ENCODE measurements at regions not wholly inside any gene's neighbourhood (a gene's known extent, or its start where the extent isn't known, plus 50 kb on each side); places are given as distances from the start of the nearest gene placed in this dataset.

DNA sequence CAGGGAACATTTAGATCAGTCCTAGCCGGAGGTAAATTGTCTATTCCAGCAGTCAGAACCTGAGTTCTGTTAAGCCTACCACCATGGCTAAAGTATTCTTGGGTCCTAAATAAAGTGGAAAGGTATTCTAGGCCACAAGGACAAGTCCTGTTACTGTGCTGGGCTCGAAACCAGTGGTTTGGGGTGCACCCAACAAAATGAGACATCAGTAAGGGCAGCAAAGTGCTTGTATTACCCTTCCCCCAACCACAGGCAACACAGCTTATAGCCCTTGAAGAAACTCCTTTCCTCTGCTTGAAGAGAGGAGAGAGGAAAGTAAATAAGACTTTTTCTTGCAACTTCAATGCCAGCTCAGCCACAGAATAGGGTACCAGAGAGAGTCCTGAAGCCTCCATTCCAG is 1345.6 kb downstream of the PCDH18 start:
- DNase-seq (no peak), ATAC-seq (no peak)
- WGBS (ENCODE audit: insufficient coverage, low coverage, low lambda C conversion rate, missing lambda C conversion rate), result 54% methylated on average over 2 of the region's 2 CpGs
- no peaks in the 10 kb centered on the region for H3K4me1 ChIP-seq
- H3K9me3 ChIP-seq, result no peaks in the 10 kb centered on the region
- H3K36me3 ChIP-seq, result no peaks in the 10 kb centered on the region
- TF ChIP-seq, protein P1, sequence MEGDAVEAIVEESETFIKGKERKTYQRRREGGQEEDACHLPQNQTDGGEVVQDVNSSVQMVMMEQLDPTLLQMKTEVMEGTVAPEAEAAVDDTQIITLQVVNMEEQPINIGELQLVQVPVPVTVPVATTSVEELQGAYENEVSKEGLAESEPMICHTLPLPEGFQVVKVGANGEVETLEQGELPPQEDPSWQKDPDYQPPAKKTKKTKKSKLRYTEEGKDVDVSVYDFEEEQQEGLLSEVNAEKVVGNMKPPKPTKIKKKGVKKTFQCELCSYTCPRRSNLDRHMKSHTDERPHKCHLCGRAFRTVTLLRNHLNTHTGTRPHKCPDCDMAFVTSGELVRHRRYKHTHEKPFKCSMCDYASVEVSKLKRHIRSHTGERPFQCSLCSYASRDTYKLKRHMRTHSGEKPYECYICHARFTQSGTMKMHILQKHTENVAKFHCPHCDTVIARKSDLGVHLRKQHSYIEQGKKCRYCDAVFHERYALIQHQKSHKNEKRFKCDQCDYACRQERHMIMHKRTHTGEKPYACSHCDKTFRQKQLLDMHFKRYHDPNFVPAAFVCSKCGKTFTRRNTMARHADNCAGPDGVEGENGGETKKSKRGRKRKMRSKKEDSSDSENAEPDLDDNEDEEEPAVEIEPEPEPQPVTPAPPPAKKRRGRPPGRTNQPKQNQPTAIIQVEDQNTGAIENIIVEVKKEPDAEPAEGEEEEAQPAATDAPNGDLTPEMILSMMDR (IDR thresholded peaks at IDR 0.05), result no peak
- no peak for TF ChIP-seq POLR2A (IDR thresholded peaks at IDR 0.05)
- no peak overlapping the region for H3K4me3 ChIP-seq
- no peaks in the 10 kb centered on the region for H3K27me3 ChIP-seq
- no peak overlapping the region for H3K27ac ChIP-seq
- intact Hi-C loops (cut with DNase I), result no loop called here

- DNase-seq, result no peak
- 79% methylated on average over 3 of the region's 4 CpGs for WGBS (ENCODE audit: insufficient coverage, low coverage, low lambda C conversion rate, missing lambda C conversion rate)
- H3K4me1 ChIP-seq, result no peaks in the 10 kb centered on the region
- no peaks in the 10 kb centered on the region for H3K27me3 ChIP-seq
- H3K36me3 ChIP-seq, result no peaks in the 10 kb centered on the region
- H3K4me3 ChIP-seq, result no peak overlapping the region
- TF ChIP-seq, protein P1 (IDR thresholded peaks at IDR 0.05), result no peak
- no peak for TF ChIP-seq POLR2A (IDR thresholded peaks at IDR 0.05)
- H3K27ac ChIP-seq, result no peak overlapping the region
- ATAC-seq, result no peak
- intact Hi-C loops (cut with DNase I), result no loop called here
- H3K9me3 ChIP-seq, result no peaks in the 10 kb centered on the region
Measured at GRCh38 chr4:136183513-136183912, 1348.8 kb downstream of the PCDH18 start.

DNA sequence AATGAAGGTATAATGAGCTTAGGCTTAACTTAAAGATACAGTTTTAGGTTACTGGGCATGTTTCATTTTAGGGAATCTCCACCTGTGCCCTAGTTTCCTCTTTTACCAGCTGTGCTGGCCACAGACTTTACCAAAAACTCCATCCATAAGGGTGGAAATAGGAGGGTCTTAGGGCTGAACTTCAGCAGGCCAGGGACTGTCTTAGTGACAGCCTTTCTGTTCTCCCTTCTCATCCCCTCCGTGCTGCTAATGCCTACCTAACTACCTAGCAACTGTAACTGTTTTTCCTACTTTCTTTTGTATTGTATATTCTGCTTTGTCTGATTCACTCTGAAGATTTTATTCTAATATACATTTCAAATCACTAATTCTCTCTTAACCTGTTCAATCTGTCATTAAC is 1375.3 kb downstream of the PCDH18 start:
- ATAC-seq, result no peak
- Histone ChIP-seq H3K27me3 (no peaks in the 10 kb centered on the region), H3K36me3 (no peaks in the 10 kb centered on the region), H3K4me1 (no peaks in the 10 kb centered on the region), H3K9me3 (no peaks in the 10 kb centered on the region), H3K27ac (no peak overlapping the region), H3K4me3 (no peak overlapping the region)
- intact Hi-C loops (cut with DNase I), result no loop called here
- WGBS (ENCODE audit: insufficient coverage, low coverage, low lambda C conversion rate, missing lambda C conversion rate), result 15% methylated on average over 1 of the region's 1 CpG
- no peak for DNase-seq
- TF ChIP-seq, protein P1 (IDR thresholded peaks at IDR 0.05), result no peak
- TF ChIP-seq POLR2A (IDR thresholded peaks at IDR 0.05), result no peak

- Histone ChIP-seq H3K36me3 (no peaks in the 10 kb centered on the region), H3K4me1 (no peaks in the 10 kb centered on the region), H3K9me3 (no peaks in the 10 kb centered on the region), H3K4me3 (no peak overlapping the region), H3K27me3 (no peaks in the 10 kb centered on the region), H3K27ac (no peak overlapping the region)
- ATAC-seq (no peak), DNase-seq (no peak)
- no peak for TF ChIP-seq POLR2A (IDR thresholded peaks at IDR 0.05)
- TF ChIP-seq, protein P1 (IDR thresholded peaks at IDR 0.05), result no peak
- WGBS (ENCODE audit: insufficient coverage, low coverage, low lambda C conversion rate, missing lambda C conversion rate), result 62% methylated on average over 6 of the region's 6 CpGs
- intact Hi-C loops (cut with DNase I), result no loop called here
Measured at GRCh38 chr4:136150046-136150445, 1382.2 kb downstream of the PCDH18 start.

GRCh38 chr4:136136601-136137000 is 1395.7 kb downstream of the PCDH18 start:
- intact Hi-C loops (cut with DNase I), result no loop called here
- Histone ChIP-seq H3K4me1 (no peaks in the 10 kb centered on the region), H3K4me3 (no peak overlapping the region), H3K27ac (no peak overlapping the region), H3K27me3 (no peaks in the 10 kb centered on the region), H3K9me3 (no peaks in the 10 kb centered on the region), H3K36me3 (no peaks in the 10 kb centered on the region)
- no peak for TF ChIP-seq POLR2A (IDR thresholded peaks at IDR 0.05)
- TF ChIP-seq, protein P1 (IDR thresholded peaks at IDR 0.05), result no peak
- 53% methylated on average over 3 of the region's 3 CpGs for WGBS (ENCODE audit: insufficient coverage, low coverage, low lambda C conversion rate, missing lambda C conversion rate)
- ATAC-seq (no peak), DNase-seq (no peak)
